ENCODE measurements at regions not wholly inside any gene's neighbourhood (a gene's known extent, or its start where the extent isn't known, plus 50 kb on each side); places are given as distances from the start of the nearest gene placed in this dataset.
"Not testable (repeated sequence)": the region's sequence is repeated elsewhere in the genome, so short reads cannot be mapped to it uniquely, and the experiment has no call there.

- TF ChIP-seq CTCF (IDR thresholded peaks at IDR 0.05) (no peak), POLR2A (IDR thresholded peaks at IDR 0.05) (no peak)
- Histone ChIP-seq H3K27me3 (no peaks in the 10 kb centered on the region), H3K4me1 (replicated peaks in 1 of 2) (peaks cover 0 to 16% of the 10 kb centered on the region in 2 donors), H3K9me3 (replicated peaks in 1 of 3) (no peaks in the 10 kb centered on the region), H3K36me3 (replicated peaks in 1 of 2) (no peaks in the 10 kb centered on the region), H3K27ac (peak overlapping the region in 3 of 5 donors; percentile 9 to 65 (median 48)), H3K4me3 (no peak overlapping the region)
- intact Hi-C loops (cut with DNase I), result loop anchor here in 1 of 2 donors (10.0 kb wide), 1 partner anchor 980 kb away; no protein-coding TSS in a partner anchor
- 72 to 89% (median 85%) methylated on average over 4 of the region's 4 CpGs for WGBS, 4 donors
- DNase-seq, result no peak
These were observed 181.3 kb downstream of the RPS24 start for GRCh38 chr10:78214955-78215354.

GRCh38 chr10:78215645-78216044 is 182.0 kb downstream of the RPS24 start:
- no peak overlapping the region for H3K4me3 ChIP-seq

GRCh38 chr10:78217336-78217735 is 183.7 kb downstream of the RPS24 start:
- no peak for TF ChIP-seq POLR2A (IDR thresholded peaks at IDR 0.05)
- no peak for TF ChIP-seq CTCF (IDR thresholded peaks at IDR 0.05)
- peaks cover 0 to 12% of the 10 kb centered on the region in 2 donors for H3K4me1 ChIP-seq (replicated peaks in 1 of 2)
- H3K27ac ChIP-seq, result no peak overlapping the region
- DNase-seq, result no peak
- no peaks in the 10 kb centered on the region for H3K9me3 ChIP-seq (replicated peaks in 1 of 3)
- 62 to 86% (median 76%) methylated on average over 3 to 6 of the region's 6 CpGs for WGBS, 4 donors
- no peaks in the 10 kb centered on the region for H3K27me3 ChIP-seq
- no peak overlapping the region for H3K4me3 ChIP-seq
- no peaks in the 10 kb centered on the region for H3K36me3 ChIP-seq (replicated peaks in 1 of 2)
- intact Hi-C loops (cut with DNase I), result loop anchor here in 1 of 2 donors (10.0 kb wide), 1 partner anchor 977 kb away; no protein-coding TSS in a partner anchor

More at GRCh38 chr10:78215645-78216044, 182.0 kb downstream of the RPS24 start:
- WGBS, 4 donors, result 54 to 64% (median 60%) methylated on average over 8 to 12 of the region's 12 CpGs
- no peaks in the 10 kb centered on the region for H3K9me3 ChIP-seq (replicated peaks in 1 of 3)
- peak overlapping the region in 2 of 5 donors; percentile 48 to 65 for H3K27ac ChIP-seq
- no peaks in the 10 kb centered on the region for H3K27me3 ChIP-seq
- H3K36me3 ChIP-seq (replicated peaks in 1 of 2), result no peaks in the 10 kb centered on the region
- TF ChIP-seq CTCF (IDR thresholded peaks at IDR 0.05), result no peak
- intact Hi-C loops (cut with DNase I), result loop anchor here in 1 of 2 donors (10.0 kb wide), 1 partner anchor 979 kb away; no protein-coding TSS in a partner anchor
- DNase-seq, result peak; percentile 36 to 87 (median 52)
- H3K4me1 ChIP-seq (replicated peaks in 1 of 2), result peaks cover 0 to 16% of the 10 kb centered on the region in 2 donors

GRCh38 chr10:78218798-78219490 is 185.3 kb downstream of the RPS24 start:
- H3K4me1 ChIP-seq (replicated peaks in 1 of 2), result peaks cover 0 to 12% of the 10 kb centered on the region in 2 donors
- H3K27me3 ChIP-seq, result no peaks in the 10 kb centered on the region
- H3K36me3 ChIP-seq (replicated peaks in 1 of 2), result no peaks in the 10 kb centered on the region
- 88 to 90% (median 89%) methylated on average over 15 of the region's 15 CpGs for WGBS, 4 donors
- no peak overlapping the region for H3K4me3 ChIP-seq
- intact Hi-C loops (cut with DNase I), result loop anchor here in 1 of 2 donors (10.0 kb wide), 1 partner anchor 976 kb away; no protein-coding TSS in a partner anchor
- H3K9me3 ChIP-seq (replicated peaks in 1 of 3), result no peaks in the 10 kb centered on the region
- DNase-seq, result no peak
- TF ChIP-seq CTCF (IDR thresholded peaks at IDR 0.05) (no peak), POLR2A (IDR thresholded peaks at IDR 0.05) (no peak)
- H3K27ac ChIP-seq, result no peak overlapping the region

GRCh38 chr10:78219568-78219967 is 185.9 kb downstream of the RPS24 start:
- not testable (repeated sequence) for H3K27ac ChIP-seq; H3K36me3 ChIP-seq (replicated peaks in 1 of 2); H3K4me3 ChIP-seq; H3K27me3 ChIP-seq; H3K9me3 ChIP-seq (replicated peaks in 1 of 3); DNase-seq
- intact Hi-C loops (cut with DNase I), result loop anchor here in 1 of 2 donors (10.0 kb wide), 1 partner anchor 975 kb away; no protein-coding TSS in a partner anchor
- H3K4me1 ChIP-seq (replicated peaks in 1 of 2), result peaks cover 0 to 12% of the 10 kb centered on the region in 2 donors
- 59 to 89% (median 80%) methylated on average over 4 of the region's 4 CpGs for WGBS, 4 donors
